ENCODE measurements at regions not wholly inside any gene's neighbourhood (a gene's known extent, or its start where the extent isn't known, plus 50 kb on each side); places are given as distances from the start of the nearest gene placed in this dataset.

DNA sequence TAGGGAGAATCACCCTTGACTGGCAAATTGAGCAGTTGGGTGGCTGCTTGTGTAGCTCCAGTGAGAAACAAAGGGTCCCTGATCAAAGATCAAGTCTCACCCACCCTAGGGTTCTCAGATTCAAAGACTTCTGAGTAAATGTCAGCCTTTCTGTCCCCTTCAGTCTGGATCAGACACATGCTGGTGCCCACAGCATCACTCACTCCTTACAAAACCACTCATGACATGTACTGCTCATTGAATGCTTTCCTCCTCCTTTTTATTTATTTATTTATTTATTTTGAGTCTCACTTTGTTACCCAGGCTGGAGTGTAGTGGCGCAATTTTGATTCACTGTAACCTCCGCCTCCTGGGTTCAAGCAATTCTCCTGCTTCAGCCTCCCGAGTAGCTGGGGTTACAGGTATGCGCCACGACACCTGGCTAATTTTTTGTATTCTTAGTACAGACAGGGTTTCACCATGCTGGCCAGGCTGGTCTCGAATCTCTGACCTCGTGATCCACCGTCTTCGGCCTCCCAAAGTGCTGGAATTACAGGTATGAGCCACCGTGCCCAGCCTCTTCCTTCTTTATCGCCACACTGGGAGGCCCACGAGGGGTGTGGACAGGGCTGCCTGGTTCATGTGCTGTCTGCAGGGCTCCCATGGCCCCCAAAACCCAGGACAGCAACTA is 462.0 kb upstream of the MAF start:
- no peaks in the 10 kb centered on the region for H3K36me3 ChIP-seq (ENCODE audit: control insufficient read depth in 2 of 2, insufficient read depth in 2 of 2, low read length in 2 of 2)
- no peaks in the 10 kb centered on the region for H3K27me3 ChIP-seq (ENCODE audit: control insufficient read depth in 2 of 2, insufficient read depth in 2 of 2, low read length in 2 of 2)
- no peak overlapping the region for H3K27ac ChIP-seq (ENCODE audit: low read depth in 2 of 2, low read length in 2 of 2)
- no peak overlapping the region for H3K9ac ChIP-seq (ENCODE audit: low read depth in 1 of 2, low read length in 2 of 2)
- H3K9me3 ChIP-seq (ENCODE audit: control insufficient read depth in 2 of 2, low read length in 2 of 2): no peaks in the 10 kb centered on the region
- H3K4me1 ChIP-seq (ENCODE audit: control insufficient read depth in 2 of 2, insufficient read depth in 2 of 2, low read length in 2 of 2): peaks cover 0 to 2% of the 10 kb centered on the region in 2 donors
- H3K4me3 ChIP-seq (ENCODE audit: low read length in 2 of 2): no peak overlapping the region

DNA sequence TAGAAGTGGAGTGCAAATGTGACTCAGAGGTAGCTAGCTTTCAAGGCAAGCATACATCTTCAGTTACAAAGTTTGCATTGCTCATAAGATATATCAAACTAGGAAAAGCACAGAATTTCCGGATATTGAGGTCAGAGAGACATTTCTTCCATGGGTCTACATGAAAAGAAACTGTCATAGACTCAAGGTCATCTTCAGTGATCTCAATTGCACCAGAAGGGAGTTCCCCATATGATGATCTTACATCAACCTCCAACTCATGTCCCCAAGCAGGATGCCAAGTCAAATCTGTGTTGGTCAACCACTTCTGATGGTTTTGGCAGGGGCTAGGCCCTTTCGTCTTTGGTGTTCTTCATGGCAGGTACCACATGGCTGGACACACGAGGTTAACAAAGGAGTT is 459.9 kb upstream of the MAF start:
- H3K36me3 ChIP-seq (ENCODE audit: control insufficient read depth in 2 of 2, insufficient read depth in 2 of 2, low read length in 2 of 2): no peaks in the 10 kb centered on the region
- no peak overlapping the region for H3K4me3 ChIP-seq (ENCODE audit: low read length in 2 of 2)
- H3K9ac ChIP-seq (ENCODE audit: low read depth in 1 of 2, low read length in 2 of 2): no peak overlapping the region
- H3K9me3 ChIP-seq (ENCODE audit: control insufficient read depth in 2 of 2, low read length in 2 of 2): no peaks in the 10 kb centered on the region
- H3K27me3 ChIP-seq (ENCODE audit: control insufficient read depth in 2 of 2, insufficient read depth in 2 of 2, low read length in 2 of 2): no peaks in the 10 kb centered on the region
- H3K4me1 ChIP-seq (ENCODE audit: control insufficient read depth in 2 of 2, insufficient read depth in 2 of 2, low read length in 2 of 2): peaks cover 0 to 2% of the 10 kb centered on the region in 2 donors
- no peak overlapping the region for H3K27ac ChIP-seq (ENCODE audit: low read depth in 2 of 2, low read length in 2 of 2)

DNA sequence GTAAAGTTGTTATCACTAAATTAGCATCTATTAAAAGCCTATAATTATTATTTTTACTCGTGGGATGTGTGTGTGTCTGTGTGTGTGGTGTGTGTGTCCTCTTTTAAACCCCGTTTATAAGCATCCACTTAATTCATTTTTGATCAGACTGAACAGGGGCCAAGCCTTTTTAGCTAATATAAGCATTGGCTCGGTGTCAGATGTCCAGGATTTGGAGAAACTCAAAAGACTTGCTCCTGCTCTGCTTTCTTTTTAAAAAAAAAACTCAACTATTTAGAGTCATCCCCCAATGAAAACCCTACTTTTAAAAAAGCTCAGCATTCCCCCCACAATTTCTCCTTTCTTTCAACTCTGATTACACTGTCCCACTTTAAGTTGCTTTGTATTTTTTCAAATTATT is 459.3 kb upstream of the MAF start:
- Histone ChIP-seq H3K27me3 (ENCODE audit: control insufficient read depth in 2 of 2, insufficient read depth in 2 of 2, low read length in 2 of 2) (no peaks in the 10 kb centered on the region), H3K9me3 (ENCODE audit: control insufficient read depth in 2 of 2, low read length in 2 of 2) (no peaks in the 10 kb centered on the region), H3K27ac (ENCODE audit: low read depth in 2 of 2, low read length in 2 of 2) (no peak overlapping the region), H3K9ac (ENCODE audit: low read depth in 1 of 2, low read length in 2 of 2) (no peak overlapping the region), H3K4me1 (ENCODE audit: control insufficient read depth in 2 of 2, insufficient read depth in 2 of 2, low read length in 2 of 2) (peaks cover 0 to 2% of the 10 kb centered on the region in 2 donors), H3K4me3 (ENCODE audit: low read length in 2 of 2) (no peak overlapping the region), H3K36me3 (ENCODE audit: control insufficient read depth in 2 of 2, insufficient read depth in 2 of 2, low read length in 2 of 2) (no peaks in the 10 kb centered on the region)

DNA sequence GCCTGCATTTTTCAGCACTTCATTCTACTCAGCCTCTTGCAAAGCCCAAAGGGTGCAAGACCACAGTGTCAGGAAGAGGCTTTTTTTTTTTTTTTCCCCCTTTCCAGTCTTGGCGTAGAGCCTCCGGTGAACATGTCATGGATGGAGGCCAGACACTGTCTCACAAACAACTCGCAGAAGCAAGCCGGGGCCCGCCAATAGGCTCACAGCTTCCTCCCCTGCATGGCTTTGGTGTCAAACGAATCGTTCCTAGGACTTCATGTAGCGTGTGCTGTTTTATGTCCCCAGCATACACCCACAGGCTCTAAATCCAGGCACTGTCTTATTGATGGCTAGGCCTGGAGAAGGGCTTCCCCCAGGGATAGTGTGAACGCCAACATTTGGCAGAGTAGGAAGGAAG is 457.7 kb upstream of the MAF start:
- Histone ChIP-seq H3K36me3 (ENCODE audit: control insufficient read depth in 2 of 2, insufficient read depth in 2 of 2, low read length in 2 of 2) (no peaks in the 10 kb centered on the region), H3K27ac (ENCODE audit: low read depth in 2 of 2, low read length in 2 of 2) (peak overlapping the region in 1 of 2 donors; percentile 44), H3K9me3 (ENCODE audit: control insufficient read depth in 2 of 2, low read length in 2 of 2) (no peaks in the 10 kb centered on the region), H3K9ac (ENCODE audit: low read depth in 1 of 2, low read length in 2 of 2) (no peak overlapping the region), H3K4me3 (ENCODE audit: low read length in 2 of 2) (no peak overlapping the region), H3K27me3 (ENCODE audit: control insufficient read depth in 2 of 2, insufficient read depth in 2 of 2, low read length in 2 of 2) (no peaks in the 10 kb centered on the region), H3K4me1 (ENCODE audit: control insufficient read depth in 2 of 2, insufficient read depth in 2 of 2, low read length in 2 of 2) (peaks cover 0 to 2% of the 10 kb centered on the region in 2 donors)

DNA sequence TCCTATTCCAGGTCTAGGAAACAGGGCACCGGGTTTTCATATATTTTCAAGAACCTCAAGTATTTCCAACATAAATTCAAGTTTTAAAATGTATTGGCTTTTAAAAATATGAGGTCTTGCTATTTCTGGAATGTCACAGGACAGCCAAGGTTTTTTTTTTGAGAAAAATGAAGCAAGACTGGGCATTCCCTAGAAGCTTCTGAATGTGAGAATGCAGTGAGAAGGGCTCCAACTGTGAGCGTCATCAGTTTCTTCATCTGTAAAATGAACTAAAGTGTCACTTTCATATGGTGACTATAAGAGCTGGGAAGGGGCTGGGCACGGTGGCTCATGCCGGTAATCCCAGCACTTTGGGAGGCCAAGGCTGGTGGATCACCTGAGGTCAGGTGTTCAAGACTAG is 455.8 kb upstream of the MAF start:
- no peaks in the 10 kb centered on the region for H3K27me3 ChIP-seq (ENCODE audit: control insufficient read depth in 2 of 2, insufficient read depth in 2 of 2, low read length in 2 of 2)
- peaks cover 0 to 2% of the 10 kb centered on the region in 2 donors for H3K4me1 ChIP-seq (ENCODE audit: control insufficient read depth in 2 of 2, insufficient read depth in 2 of 2, low read length in 2 of 2)
- no peak overlapping the region for H3K27ac ChIP-seq (ENCODE audit: low read depth in 2 of 2, low read length in 2 of 2)
- H3K4me3 ChIP-seq (ENCODE audit: low read length in 2 of 2): no peak overlapping the region
- H3K9ac ChIP-seq (ENCODE audit: low read depth in 1 of 2, low read length in 2 of 2): no peak overlapping the region
- H3K9me3 ChIP-seq (ENCODE audit: control insufficient read depth in 2 of 2, low read length in 2 of 2): no peaks in the 10 kb centered on the region
- no peaks in the 10 kb centered on the region for H3K36me3 ChIP-seq (ENCODE audit: control insufficient read depth in 2 of 2, insufficient read depth in 2 of 2, low read length in 2 of 2)

DNA sequence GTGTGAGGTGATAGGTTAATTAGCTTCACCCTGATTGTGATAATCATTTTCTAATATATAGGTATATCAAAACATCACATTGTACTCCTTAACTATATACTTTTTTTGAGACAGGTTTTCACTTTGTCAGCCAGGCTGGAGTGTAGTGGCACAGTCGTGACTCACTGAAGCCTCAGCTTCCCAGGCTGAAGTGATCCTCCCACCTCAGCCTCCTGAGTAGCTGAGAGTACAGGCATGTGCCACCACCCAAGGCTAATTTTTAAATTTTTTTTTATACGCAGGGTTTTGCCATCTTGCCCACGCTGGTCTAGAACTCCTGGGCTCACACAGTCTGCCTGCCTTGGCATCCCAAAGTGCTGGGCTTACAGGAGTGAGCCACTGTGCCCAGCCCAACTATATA is 455.3 kb upstream of the MAF start:
- Histone ChIP-seq H3K4me1 (ENCODE audit: control insufficient read depth in 2 of 2, insufficient read depth in 2 of 2, low read length in 2 of 2) (peaks cover 0 to 2% of the 10 kb centered on the region in 2 donors), H3K9ac (ENCODE audit: low read depth in 1 of 2, low read length in 2 of 2) (no peak overlapping the region), H3K27ac (ENCODE audit: low read depth in 2 of 2, low read length in 2 of 2) (no peak overlapping the region), H3K4me3 (ENCODE audit: low read length in 2 of 2) (no peak overlapping the region), H3K9me3 (ENCODE audit: control insufficient read depth in 2 of 2, low read length in 2 of 2) (no peaks in the 10 kb centered on the region), H3K36me3 (ENCODE audit: control insufficient read depth in 2 of 2, insufficient read depth in 2 of 2, low read length in 2 of 2) (no peaks in the 10 kb centered on the region), H3K27me3 (ENCODE audit: control insufficient read depth in 2 of 2, insufficient read depth in 2 of 2, low read length in 2 of 2) (no peaks in the 10 kb centered on the region)

DNA sequence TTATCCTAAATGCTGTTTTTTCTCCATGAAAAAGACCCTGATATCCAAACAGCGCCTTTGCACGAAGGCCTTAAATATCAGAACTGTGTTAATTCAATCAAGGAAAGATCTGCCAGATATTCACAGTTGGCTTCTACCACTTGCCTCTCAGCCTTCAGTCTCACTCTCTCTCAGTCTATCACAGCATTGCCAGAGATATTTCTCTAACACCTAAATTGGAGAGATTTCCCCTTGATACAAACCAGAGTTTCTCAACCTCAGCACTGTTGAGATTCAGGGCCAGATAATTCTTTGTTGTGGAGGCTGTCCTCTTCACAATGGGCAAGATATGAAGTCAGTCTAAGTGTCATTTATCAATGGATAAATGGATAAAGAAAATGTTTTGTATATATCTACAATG is 454.1 kb upstream of the MAF start:
- H3K27ac ChIP-seq (ENCODE audit: low read depth in 2 of 2, low read length in 2 of 2): no peak overlapping the region
- no peaks in the 10 kb centered on the region for H3K4me1 ChIP-seq (ENCODE audit: control insufficient read depth in 2 of 2, insufficient read depth in 2 of 2, low read length in 2 of 2)
- no peaks in the 10 kb centered on the region for H3K27me3 ChIP-seq (ENCODE audit: control insufficient read depth in 2 of 2, insufficient read depth in 2 of 2, low read length in 2 of 2)
- H3K9ac ChIP-seq (ENCODE audit: low read depth in 1 of 2, low read length in 2 of 2): no peak overlapping the region
- no peak overlapping the region for H3K4me3 ChIP-seq (ENCODE audit: low read length in 2 of 2)
- no peaks in the 10 kb centered on the region for H3K36me3 ChIP-seq (ENCODE audit: control insufficient read depth in 2 of 2, insufficient read depth in 2 of 2, low read length in 2 of 2)
- no peaks in the 10 kb centered on the region for H3K9me3 ChIP-seq (ENCODE audit: control insufficient read depth in 2 of 2, low read length in 2 of 2)

DNA sequence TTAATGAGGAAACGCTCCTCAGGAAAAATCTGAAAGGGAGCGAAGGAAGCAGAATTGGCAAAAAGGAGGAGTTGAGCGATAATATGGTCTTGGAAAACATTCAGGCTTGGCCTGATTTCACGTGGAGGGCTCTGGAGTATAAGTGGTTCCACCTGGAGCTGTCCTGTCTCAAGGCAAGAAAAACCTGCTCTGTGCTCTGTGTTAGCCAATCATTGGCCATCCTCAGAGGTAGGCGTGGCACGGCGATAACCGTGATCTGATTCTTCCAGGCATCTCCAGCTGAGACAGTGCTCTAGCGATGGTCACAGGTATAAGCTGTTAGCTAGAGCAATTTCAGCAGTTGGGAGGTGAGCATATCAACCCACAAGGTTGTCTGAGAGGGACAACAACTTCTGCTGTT is 450.5 kb upstream of the MAF start:
- H3K4me3 ChIP-seq (ENCODE audit: low read length in 2 of 2): no peak overlapping the region
- no peaks in the 10 kb centered on the region for H3K36me3 ChIP-seq (ENCODE audit: control insufficient read depth in 2 of 2, insufficient read depth in 2 of 2, low read length in 2 of 2)

DNA sequence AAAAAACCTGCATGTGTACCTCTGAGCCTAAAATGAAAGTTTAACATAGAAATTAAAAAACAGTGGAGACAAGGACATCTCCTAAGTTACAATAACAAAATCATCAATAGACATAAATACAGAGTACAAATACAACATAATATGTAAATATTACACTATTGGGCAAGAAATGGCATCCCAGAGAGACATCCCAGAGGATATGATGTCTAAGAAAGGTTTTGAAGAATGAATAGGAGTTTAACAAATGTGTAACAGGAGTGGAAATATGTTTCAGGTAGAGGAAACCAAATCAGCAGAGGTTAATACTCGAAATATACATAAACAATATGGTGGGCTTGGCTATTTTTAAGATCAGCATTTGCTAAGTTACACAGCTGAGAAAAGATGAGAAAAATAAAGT is 447.7 kb upstream of the MAF start:
- no peaks in the 10 kb centered on the region for H3K4me1 ChIP-seq (ENCODE audit: control insufficient read depth in 2 of 2, insufficient read depth in 2 of 2, low read length in 2 of 2)
- H3K27ac ChIP-seq (ENCODE audit: low read depth in 2 of 2, low read length in 2 of 2): no peak overlapping the region
- no peaks in the 10 kb centered on the region for H3K9me3 ChIP-seq (ENCODE audit: control insufficient read depth in 2 of 2, low read length in 2 of 2)
- no peaks in the 10 kb centered on the region for H3K36me3 ChIP-seq (ENCODE audit: control insufficient read depth in 2 of 2, insufficient read depth in 2 of 2, low read length in 2 of 2)
- no peak overlapping the region for H3K9ac ChIP-seq (ENCODE audit: low read depth in 1 of 2, low read length in 2 of 2)
- peaks cover 0 to 2% of the 10 kb centered on the region in 2 donors for H3K27me3 ChIP-seq (ENCODE audit: control insufficient read depth in 2 of 2, insufficient read depth in 2 of 2, low read length in 2 of 2)
- no peak overlapping the region for H3K4me3 ChIP-seq (ENCODE audit: low read length in 2 of 2)

More for the DNA sequence above, 450.5 kb upstream of the MAF start:
- Histone ChIP-seq H3K9me3 (ENCODE audit: control insufficient read depth in 2 of 2, low read length in 2 of 2) (no peaks in the 10 kb centered on the region), H3K27ac (ENCODE audit: low read depth in 2 of 2, low read length in 2 of 2) (no peak overlapping the region), H3K4me1 (ENCODE audit: control insufficient read depth in 2 of 2, insufficient read depth in 2 of 2, low read length in 2 of 2) (no peaks in the 10 kb centered on the region), H3K27me3 (ENCODE audit: control insufficient read depth in 2 of 2, insufficient read depth in 2 of 2, low read length in 2 of 2) (peaks cover 0 to 2% of the 10 kb centered on the region in 2 donors), H3K9ac (ENCODE audit: low read depth in 1 of 2, low read length in 2 of 2) (no peak overlapping the region)

DNA sequence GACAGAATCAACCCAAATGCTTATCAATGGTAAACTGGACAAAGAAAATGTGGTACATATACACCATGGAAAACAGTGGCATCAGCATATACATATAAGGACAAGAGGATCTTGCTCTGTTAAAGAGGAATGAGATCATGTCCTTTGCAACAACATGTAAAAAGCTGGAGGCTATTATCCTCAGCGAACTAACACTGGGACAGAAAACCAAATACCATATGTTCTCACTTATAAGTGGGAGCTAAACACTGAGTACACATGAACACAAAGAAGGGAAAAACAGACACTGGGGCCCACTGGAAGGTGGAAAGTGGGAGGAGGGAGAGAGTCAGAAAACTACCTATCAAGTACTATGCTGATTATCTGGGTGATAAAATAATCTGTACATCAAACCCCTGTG is 447.3 kb upstream of the MAF start:
- Histone ChIP-seq H3K9me3 (ENCODE audit: control insufficient read depth in 2 of 2, low read length in 2 of 2) (no peaks in the 10 kb centered on the region), H3K4me3 (ENCODE audit: low read length in 2 of 2) (no peak overlapping the region), H3K4me1 (ENCODE audit: control insufficient read depth in 2 of 2, insufficient read depth in 2 of 2, low read length in 2 of 2) (no peaks in the 10 kb centered on the region), H3K9ac (ENCODE audit: low read depth in 1 of 2, low read length in 2 of 2) (no peak overlapping the region), H3K27me3 (ENCODE audit: control insufficient read depth in 2 of 2, insufficient read depth in 2 of 2, low read length in 2 of 2) (peaks cover 0 to 2% of the 10 kb centered on the region in 2 donors), H3K27ac (ENCODE audit: low read depth in 2 of 2, low read length in 2 of 2) (no peak overlapping the region), H3K36me3 (ENCODE audit: control insufficient read depth in 2 of 2, insufficient read depth in 2 of 2, low read length in 2 of 2) (no peaks in the 10 kb centered on the region)

DNA sequence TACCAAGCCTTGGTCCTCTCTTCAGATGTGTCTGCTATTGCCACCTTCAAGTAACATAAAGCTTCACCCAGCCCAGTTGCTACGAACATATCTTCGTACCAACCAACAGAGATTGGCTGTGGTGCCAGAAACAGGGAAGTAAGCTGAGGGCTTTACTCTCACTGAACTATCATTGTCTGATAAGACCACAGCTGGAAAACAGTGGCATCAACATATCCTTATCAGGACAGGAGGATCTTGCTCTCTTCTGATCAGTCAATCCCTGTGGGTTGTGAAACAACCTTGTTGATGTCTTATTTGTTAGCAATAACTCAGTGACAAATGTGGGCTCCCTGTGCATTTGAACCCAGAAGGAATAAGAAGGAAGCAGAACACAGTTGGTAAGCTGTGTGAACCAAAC is 446.3 kb upstream of the MAF start:
- H3K36me3 ChIP-seq (ENCODE audit: control insufficient read depth in 2 of 2, insufficient read depth in 2 of 2, low read length in 2 of 2): no peaks in the 10 kb centered on the region
- H3K9ac ChIP-seq (ENCODE audit: low read depth in 1 of 2, low read length in 2 of 2): no peak overlapping the region
- H3K27ac ChIP-seq (ENCODE audit: low read depth in 2 of 2, low read length in 2 of 2): peak overlapping the region in 1 of 2 donors; percentile 59
- H3K27me3 ChIP-seq (ENCODE audit: control insufficient read depth in 2 of 2, insufficient read depth in 2 of 2, low read length in 2 of 2): peaks cover 0 to 2% of the 10 kb centered on the region in 2 donors
- no peaks in the 10 kb centered on the region for H3K4me1 ChIP-seq (ENCODE audit: control insufficient read depth in 2 of 2, insufficient read depth in 2 of 2, low read length in 2 of 2)
- no peak overlapping the region for H3K4me3 ChIP-seq (ENCODE audit: low read length in 2 of 2)
- H3K9me3 ChIP-seq (ENCODE audit: control insufficient read depth in 2 of 2, low read length in 2 of 2): no peaks in the 10 kb centered on the region

Measured in mucosa of rectum (tissue), 2 donors.